Activated gamma-delta T cell treated with Interleukin-2 at 50 U/mL for 16 hours (primary cell): ENCODE measurements at regions not wholly inside any gene's neighbourhood (a gene's known extent, or its start where the extent isn't known, plus 50 kb on each side); places are given as distances from the start of the nearest gene placed in this dataset.

ENCODE experiments used
- DNase-seq: peaks from one replicate; pipeline ENCODE4 v3.0.0-alpha.2; 2020

- no peak for DNase-seq
Observed at GRCh38 chr9:89797255-89797654, 192.4 kb downstream of the GADD45G start.

GRCh38 chr9:89797937-89798455 lies 193.2 kb downstream of the GADD45G start:
- no peak for DNase-seq

DNA sequence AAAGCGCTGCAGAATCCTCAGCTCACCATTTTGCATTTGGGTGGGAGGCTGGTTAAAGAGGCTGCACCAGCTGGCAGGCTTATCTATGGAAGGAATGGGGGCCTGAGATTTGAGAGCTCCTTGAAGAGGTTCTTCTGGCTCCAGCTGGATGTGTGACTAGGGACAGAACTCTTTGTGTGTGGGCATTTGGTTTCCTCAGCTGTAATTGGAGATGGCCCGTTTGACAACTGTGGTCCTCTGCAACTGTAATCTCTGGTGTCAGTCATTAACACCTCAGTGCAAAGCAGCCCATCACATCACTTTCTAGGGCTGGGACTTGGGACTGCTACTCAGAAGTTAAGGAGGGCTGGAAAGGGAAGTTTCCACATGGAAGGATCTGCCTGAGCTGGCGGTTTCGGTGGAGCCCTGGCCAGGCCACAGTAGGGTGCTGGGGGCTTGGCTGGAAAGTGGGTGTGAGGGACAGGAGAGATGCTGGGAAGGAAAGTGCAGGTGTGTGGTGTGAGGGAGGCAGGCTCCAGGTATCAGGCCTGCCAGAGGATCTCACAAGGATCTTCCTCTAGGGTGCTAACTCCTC lies 193.8 kb downstream of the GADD45G start:
- DNase-seq = no peak

- no peak for DNase-seq
Observed at GRCh38 chr9:89799221-89799620, 194.4 kb downstream of the GADD45G start.

- no peak for DNase-seq
Observed at GRCh38 chr9:89799766-89800165, 195.0 kb downstream of the GADD45G start.

GRCh38 chr9:89801341-89801740 lies 196.5 kb downstream of the GADD45G start:
- no peak for DNase-seq

DNA sequence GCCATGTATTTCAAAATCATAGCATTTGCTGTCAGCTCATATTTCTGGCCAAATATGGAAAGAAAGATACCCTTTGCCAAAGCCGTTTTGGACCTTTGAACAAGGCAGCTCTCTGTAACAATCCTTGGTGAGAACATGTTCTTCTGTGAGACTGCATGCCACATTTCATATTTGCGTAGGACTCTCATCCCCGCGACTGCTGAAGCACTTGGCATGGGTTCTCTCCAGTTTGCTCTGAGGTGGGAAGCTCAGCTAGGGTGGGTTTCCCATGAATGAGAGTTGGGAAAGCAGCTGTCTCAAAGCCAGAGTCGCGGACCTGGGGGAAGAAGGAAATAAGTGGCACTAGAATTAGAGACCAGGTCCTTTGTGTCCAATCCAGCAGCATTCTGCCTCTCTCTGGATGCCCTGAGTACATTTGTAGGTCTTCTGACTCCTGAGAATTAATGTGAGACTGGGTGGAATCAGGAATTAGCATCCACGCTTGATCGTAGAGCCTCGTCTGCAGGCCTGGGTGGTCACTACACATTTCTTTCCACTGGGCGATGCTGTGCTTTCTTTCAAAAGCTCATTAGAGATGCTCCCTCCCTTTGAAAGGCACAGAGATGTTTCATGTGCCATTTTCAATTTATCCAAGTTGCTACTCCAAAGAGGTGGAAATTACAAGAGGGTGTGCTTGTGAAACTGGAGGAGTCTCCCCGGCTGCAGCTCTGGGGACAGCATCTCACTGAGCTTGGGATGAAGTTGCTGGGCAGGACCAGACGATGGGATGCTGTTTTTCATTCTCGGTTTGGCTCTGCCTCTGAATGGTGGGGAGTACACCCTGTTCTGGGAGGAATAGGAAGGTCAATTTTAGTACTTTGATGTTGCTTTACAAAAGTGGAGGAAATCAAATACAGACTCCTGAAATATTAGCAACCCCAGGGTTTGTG lies 197.2 kb downstream of the GADD45G start:
- DNase-seq = no peak

DNA sequence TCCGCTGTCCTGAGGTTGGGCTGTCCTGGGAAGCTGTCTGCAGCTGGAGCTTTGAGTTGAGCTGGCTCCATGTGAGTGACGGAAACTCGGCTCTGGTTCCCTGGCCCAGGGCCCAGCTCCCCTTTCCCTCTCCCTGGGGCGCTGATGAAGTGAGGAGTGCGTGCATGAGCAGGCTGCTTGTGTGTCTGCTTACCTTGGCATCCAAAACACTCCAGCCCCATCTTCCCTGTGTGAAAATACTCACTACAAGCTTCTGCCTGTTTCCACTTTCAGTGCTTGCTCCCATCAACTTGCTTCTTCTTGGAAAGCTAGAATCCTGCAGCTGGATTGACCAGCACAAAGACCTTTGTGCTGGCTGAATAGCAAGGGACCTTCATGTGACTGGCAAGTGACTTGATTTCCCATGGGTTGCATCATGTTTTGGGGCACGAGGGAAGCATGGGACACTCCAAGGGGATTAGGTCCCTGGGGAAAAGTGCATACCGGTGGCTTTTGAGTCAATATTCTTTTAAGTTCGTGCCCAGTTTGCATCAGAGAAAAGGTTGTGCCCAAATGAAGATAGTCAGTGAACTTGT lies 198.1 kb downstream of the GADD45G start:
- no peak for DNase-seq

GRCh38 chr9:89803403-89803802 lies 198.6 kb downstream of the GADD45G start:
- no peak for DNase-seq

- no peak for DNase-seq
Observed at GRCh38 chr9:89804766-89805531, 200.1 kb downstream of the GADD45G start.

- no peak for DNase-seq
Observed at GRCh38 chr9:89805571-89806292, 200.9 kb downstream of the GADD45G start.

DNA sequence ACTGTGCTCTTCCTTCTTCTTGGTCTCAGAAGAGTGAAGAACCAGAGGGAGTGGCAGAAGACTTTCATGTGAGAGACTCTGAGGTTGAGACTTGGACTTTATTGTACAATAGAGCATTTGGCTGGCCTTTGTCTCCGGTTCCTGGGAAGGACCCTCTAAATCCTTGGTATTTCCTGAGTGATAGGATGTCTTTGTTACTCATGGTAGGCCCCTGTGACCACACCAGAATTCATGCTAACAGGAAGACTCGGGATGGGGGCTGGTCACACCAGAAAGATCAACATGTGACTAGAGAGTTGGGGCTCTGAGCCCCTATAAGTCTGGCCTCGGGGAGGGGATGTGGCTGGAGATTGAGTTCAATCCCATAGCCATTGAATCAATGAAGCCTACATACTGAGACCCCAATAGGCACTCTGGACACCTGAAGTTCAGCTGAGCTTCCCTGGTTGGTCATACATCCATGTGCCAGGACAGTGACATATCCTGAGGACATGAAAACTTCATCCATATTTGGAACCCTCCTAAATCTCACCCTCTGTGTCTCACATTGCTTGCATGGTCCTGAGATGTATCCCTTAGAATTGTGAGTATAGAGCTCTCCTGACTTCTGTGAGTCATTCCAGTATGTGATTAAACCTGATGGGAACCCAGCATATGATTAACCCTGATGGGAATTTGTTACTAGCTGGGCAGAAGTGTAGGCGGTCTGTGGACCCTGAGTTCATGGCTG lies 201.7 kb downstream of the GADD45G start:
- no peak for DNase-seq

- DNase-seq = no peak
Observed at GRCh38 chr9:89807101-89807395, 202.2 kb downstream of the GADD45G start.

- no peak for DNase-seq
Observed at GRCh38 chr9:89807682-89808075, 202.9 kb downstream of the GADD45G start.

GRCh38 chr9:89808076-89808755 lies 203.4 kb downstream of the GADD45G start:
- DNase-seq = no peak

DNA sequence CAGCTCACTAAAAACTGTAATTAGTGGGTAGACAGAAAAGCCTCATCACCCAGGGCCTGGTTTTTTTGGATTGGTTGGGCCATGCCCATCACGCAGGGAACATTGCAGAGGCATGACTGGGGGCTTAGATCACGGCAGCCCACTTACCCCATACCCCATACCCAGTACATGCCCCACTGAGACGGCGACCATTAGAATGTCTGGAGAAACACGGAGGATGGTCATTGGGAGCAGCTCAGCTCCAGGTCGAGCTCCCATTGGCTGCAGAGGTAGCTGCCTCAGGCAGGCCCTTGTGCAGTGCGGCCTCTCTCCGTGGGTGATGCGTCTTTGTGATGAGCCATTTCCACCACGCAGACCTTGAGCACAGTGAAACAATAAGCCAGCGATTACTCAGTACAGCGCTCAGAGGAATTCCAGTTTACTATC lies 204.0 kb downstream of the GADD45G start:
- no peak for DNase-seq

DNA sequence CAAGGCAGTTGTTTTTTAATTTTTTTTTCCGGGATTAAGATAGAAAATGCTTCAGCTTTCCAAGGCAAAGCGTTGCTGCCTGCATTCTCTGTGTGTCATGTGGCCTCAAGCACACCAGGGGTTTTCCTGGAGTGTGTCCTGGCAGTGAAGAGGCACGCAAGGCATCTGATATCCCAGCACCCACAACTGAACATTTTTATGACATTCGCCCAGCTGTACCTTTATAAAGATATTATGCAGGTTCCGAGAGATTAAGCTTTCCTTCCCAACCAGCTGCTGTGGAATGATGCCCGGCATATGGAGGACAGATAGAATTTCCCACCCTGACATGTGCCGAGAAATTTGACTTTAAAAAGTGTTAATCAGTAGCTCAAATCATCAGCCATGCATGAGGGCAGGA lies 205.6 kb downstream of the GADD45G start:
- no peak for DNase-seq

DNA sequence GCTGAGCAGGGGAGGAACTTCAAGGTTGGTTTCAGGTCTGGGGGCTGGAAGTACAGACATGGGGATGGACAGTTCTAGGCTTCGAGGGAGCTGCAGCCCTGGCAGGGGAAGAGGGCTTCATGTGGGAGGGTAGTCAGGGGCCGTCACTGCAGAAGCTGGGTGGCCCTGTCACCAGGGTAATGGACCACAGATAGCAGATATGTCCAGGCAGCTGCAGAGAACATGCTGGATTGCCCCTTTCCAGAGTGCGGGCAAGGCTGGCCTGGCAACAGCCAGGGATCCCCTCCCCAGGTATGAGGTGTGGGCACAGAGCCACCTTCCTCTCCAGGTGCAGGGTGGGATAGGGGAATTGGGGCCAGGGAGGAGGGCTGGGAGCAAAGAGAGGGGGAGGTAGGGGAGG lies 206.5 kb downstream of the GADD45G start:
- DNase-seq = no peak

DNA sequence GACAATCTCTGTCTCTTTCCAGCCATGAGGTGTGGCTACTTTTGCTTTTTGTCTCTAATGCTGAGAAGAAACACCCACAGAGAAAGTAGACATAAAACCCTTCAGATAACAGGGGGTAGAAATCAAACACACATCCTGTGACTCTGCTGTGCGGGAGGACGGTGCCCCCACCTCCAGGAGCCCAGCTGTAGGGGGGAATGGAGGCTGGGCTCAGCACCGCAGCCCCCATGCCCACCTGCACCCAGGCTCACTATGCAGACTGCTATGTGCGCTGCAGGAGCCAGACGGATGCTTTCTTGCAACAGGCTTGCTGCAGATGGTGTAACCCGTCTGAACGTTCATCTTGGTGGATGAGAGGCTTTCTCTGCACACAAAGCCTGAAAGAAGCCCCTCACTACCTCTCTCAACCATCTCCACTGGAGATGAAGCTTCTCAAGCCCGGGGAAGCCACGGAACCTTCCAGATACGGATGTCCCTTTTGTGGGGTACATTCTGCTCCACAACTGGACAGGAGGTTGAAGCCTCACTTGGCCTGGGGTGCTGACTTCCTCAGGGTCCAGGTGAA lies 207.2 kb downstream of the GADD45G start:
- no peak for DNase-seq

DNA sequence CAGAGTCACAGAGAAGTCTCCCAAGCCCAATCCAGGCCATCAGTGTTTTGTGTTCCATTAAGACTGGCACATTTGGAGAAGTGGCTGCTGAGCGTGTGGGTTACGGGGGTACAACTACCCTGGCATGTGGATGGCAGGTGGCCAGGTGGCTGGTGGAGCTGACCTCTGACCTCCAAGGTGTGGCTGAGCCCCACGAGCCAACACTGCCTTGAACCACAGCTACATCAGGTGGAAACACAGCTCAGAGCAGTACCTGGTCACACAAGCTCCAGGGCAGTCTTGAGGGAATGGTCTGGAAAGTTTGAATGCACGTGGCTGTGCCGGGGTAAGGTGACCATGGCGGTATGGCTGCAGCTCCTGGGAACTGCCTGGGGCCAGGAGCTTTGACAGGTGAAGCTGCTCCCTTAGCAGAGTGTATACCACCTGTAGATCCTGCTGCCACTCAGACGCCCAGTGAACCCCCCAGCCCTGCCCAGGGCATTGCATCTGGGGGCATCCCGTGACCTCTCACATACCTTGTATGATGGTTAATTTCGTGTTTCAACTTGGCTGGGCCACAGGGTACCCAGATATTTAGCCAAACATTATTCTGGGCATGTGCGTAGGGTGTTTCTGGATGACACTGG lies 207.9 kb downstream of the GADD45G start:
- DNase-seq = no peak
